HG02571 (cell line): ENCODE measurements at regions not wholly inside any gene's neighbourhood (a gene's known extent, or its start where the extent isn't known, plus 50 kb on each side); places are given as distances from the start of the nearest gene placed in this dataset.
A peak's percentile ranks its signal among the peaks of the same experiment; 100 is the strongest.
"Not testable (repeated sequence)": the region's sequence is repeated elsewhere in the genome, so short reads cannot be mapped to it uniquely, and the experiment has no call there.

Experiments used
- ATAC-seq: cut with Tn5 transposase; IDR thresholded peaks from one replicate; pipeline ENCODE4 v1.9.1; 2021; ENCODE audit warnings: mild to moderate bottlenecking, moderate library complexity; ENCODE audit not compliant: unreplicated experiment

GRCh38 chr7:65453341-65454030, 79.8 kb downstream of the ZNF92 start:
- no peak for ATAC-seq

GRCh38 chr7:65454469-65454868, 80.8 kb downstream of the ZNF92 start:
- no peak for ATAC-seq

GRCh38 chr7:65455050-65455449, 81.4 kb downstream of the ZNF92 start:
- not testable (repeated sequence) for ATAC-seq

- ATAC-seq = no peak
These were observed 84.0 kb downstream of the ZNF92 start for GRCh38 chr7:65457705-65458104.

- ATAC-seq = no peak
These were observed 85.8 kb downstream of the ZNF92 start for GRCh38 chr7:65459438-65459837.

GRCh38 chr7:65462148-65462716, 88.6 kb downstream of the ZNF92 start:
- ATAC-seq = no peak

- no peak for ATAC-seq
These were observed 89.5 kb downstream of the ZNF92 start for GRCh38 chr7:65463184-65463583.

GRCh38 chr7:65469919-65470558, 96.4 kb downstream of the ZNF92 start:
- not testable (repeated sequence) for ATAC-seq

GRCh38 chr7:65471587-65471986, 97.9 kb downstream of the ZNF92 start:
- no peak for ATAC-seq

GRCh38 chr7:65475040-65475726, 101.5 kb downstream of the ZNF92 start:
- no peak for ATAC-seq

GRCh38 chr7:65475734-65476319, 102.2 kb downstream of the ZNF92 start:
- peak; percentile 92 for ATAC-seq

- no peak for ATAC-seq
These were observed 103.7 kb downstream of the ZNF92 start for GRCh38 chr7:65477326-65477725.

GRCh38 chr7:65489260-65489767, 115.7 kb downstream of the ZNF92 start:
- no peak for ATAC-seq

GRCh38 chr7:65496697-65497096, 123.0 kb downstream of the ZNF92 start:
- ATAC-seq = not testable (repeated sequence)

- ATAC-seq = no peak
These were observed 129.9 kb downstream of the ZNF92 start for GRCh38 chr7:65503434-65504152.

- not testable (repeated sequence) for ATAC-seq
These were observed 131.1 kb downstream of the ZNF92 start for GRCh38 chr7:65504504-65505319.

- ATAC-seq = not testable (repeated sequence)
These were observed 131.6 kb downstream of the ZNF92 start for GRCh38 chr7:65505320-65505633.

- ATAC-seq = not testable (repeated sequence)
These were observed 135.1 kb downstream of the ZNF92 start for GRCh38 chr7:65508581-65509367.
